ENCODE measurements at regions not wholly inside any gene's neighbourhood (a gene's known extent, or its start where the extent isn't known, plus 50 kb on each side); places are given as distances from the start of the nearest gene placed in this dataset.

DNA sequence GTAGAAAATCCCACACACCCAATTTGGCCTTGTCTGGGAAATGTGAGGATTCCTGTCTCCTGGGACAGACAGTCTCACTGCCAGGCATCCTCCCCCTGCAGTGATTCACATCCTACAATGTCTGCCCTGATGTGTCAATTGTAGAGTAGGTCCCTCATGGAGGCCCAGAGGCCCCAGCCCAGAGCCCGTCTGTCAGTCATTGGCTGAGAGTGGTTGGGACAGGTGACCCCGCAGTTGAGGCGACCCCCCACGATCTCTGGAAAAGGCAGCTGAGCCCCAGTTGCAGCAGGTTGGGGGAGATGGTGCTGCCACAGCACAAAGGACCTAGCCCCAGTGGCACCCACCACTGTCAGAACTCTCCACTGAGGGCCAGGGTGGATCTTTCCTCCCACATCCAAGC, 84.3 kb upstream of the INSIG1 start:
- no peak for TF ChIP-seq EZH2 (IDR thresholded peaks at IDR 0.05)
- TF ChIP-seq, protein P1, sequence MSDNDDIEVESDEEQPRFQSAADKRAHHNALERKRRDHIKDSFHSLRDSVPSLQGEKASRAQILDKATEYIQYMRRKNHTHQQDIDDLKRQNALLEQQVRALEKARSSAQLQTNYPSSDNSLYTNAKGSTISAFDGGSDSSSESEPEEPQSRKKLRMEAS (IDR thresholded peaks at IDR 0.05): no peak
- TF ChIP-seq POLR2AphosphoS5 (IDR thresholded peaks at IDR 0.05; ENCODE audit: low read depth, low read length): no peak
- no peak for TF ChIP-seq RAD21 (IDR thresholded peaks at IDR 0.05; ENCODE audit: low read depth)
- no peak for TF ChIP-seq ZFX (IDR thresholded peaks at IDR 0.05)
- TF ChIP-seq, protein P2, sequence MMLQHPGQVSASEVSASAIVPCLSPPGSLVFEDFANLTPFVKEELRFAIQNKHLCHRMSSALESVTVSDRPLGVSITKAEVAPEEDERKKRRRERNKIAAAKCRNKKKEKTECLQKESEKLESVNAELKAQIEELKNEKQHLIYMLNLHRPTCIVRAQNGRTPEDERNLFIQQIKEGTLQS (IDR thresholded peaks at IDR 0.05): no peak
- TF ChIP-seq, protein P3, sequence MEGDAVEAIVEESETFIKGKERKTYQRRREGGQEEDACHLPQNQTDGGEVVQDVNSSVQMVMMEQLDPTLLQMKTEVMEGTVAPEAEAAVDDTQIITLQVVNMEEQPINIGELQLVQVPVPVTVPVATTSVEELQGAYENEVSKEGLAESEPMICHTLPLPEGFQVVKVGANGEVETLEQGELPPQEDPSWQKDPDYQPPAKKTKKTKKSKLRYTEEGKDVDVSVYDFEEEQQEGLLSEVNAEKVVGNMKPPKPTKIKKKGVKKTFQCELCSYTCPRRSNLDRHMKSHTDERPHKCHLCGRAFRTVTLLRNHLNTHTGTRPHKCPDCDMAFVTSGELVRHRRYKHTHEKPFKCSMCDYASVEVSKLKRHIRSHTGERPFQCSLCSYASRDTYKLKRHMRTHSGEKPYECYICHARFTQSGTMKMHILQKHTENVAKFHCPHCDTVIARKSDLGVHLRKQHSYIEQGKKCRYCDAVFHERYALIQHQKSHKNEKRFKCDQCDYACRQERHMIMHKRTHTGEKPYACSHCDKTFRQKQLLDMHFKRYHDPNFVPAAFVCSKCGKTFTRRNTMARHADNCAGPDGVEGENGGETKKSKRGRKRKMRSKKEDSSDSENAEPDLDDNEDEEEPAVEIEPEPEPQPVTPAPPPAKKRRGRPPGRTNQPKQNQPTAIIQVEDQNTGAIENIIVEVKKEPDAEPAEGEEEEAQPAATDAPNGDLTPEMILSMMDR (IDR thresholded peaks at IDR 0.05 in 2 of 3, conservative IDR thresholded peaks at IDR 0.05 in 1 of 3; ENCODE audit: borderline replicate concordance in 1 of 3, insufficient read depth in 1 of 3, low read depth in 2 of 3, low read length in 2 of 3): no peak
- no peak for TF ChIP-seq YY1 (IDR thresholded peaks at IDR 0.05; ENCODE audit: extremely low read depth, insufficient replicate concordance, low read depth, low read length)
- TF ChIP-seq SP1 (IDR thresholded peaks at IDR 0.05; ENCODE audit: low read depth): no peak
- TF ChIP-seq, protein P4, sequence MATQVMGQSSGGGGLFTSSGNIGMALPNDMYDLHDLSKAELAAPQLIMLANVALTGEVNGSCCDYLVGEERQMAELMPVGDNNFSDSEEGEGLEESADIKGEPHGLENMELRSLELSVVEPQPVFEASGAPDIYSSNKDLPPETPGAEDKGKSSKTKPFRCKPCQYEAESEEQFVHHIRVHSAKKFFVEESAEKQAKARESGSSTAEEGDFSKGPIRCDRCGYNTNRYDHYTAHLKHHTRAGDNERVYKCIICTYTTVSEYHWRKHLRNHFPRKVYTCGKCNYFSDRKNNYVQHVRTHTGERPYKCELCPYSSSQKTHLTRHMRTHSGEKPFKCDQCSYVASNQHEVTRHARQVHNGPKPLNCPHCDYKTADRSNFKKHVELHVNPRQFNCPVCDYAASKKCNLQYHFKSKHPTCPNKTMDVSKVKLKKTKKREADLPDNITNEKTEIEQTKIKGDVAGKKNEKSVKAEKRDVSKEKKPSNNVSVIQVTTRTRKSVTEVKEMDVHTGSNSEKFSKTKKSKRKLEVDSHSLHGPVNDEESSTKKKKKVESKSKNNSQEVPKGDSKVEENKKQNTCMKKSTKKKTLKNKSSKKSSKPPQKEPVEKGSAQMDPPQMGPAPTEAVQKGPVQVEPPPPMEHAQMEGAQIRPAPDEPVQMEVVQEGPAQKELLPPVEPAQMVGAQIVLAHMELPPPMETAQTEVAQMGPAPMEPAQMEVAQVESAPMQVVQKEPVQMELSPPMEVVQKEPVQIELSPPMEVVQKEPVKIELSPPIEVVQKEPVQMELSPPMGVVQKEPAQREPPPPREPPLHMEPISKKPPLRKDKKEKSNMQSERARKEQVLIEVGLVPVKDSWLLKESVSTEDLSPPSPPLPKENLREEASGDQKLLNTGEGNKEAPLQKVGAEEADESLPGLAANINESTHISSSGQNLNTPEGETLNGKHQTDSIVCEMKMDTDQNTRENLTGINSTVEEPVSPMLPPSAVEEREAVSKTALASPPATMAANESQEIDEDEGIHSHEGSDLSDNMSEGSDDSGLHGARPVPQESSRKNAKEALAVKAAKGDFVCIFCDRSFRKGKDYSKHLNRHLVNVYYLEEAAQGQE (IDR thresholded peaks at IDR 0.05; ENCODE audit: low read depth): no peak
- no peak for TF ChIP-seq POLR2A (IDR thresholded peaks at IDR 0.05; ENCODE audit: borderline replicate concordance, extremely low read depth, insufficient read depth, insufficient read length)
- TF ChIP-seq ZNF274 (IDR thresholded peaks at IDR 0.05; ENCODE audit: low read depth, low read length): no peak
- TF ChIP-seq JUND (IDR thresholded peaks at IDR 0.05): no peak
- TF ChIP-seq SRF (IDR thresholded peaks at IDR 0.05; ENCODE audit: low read depth): no peak
